A673 (cell line): ENCODE measurements at regions not wholly inside any gene's neighbourhood (a gene's known extent, or its start where the extent isn't known, plus 50 kb on each side); places are given as distances from the start of the nearest gene placed in this dataset.

ENCODE experiments used
- BruUV-seq: library from RNA; stranded (reverse); fragments of 400-500 nt; replicated peaks from 2 replicates; lab custom pipeline; 2021; lab: Mats Ljungman, UMichigan
- CTCF ChIA-PET: fragments of 300-600 bp; sonication (Branson Sonifier 250); formaldehyde crosslinking; loops from one replicate; lab custom pipeline; 2022; ENCODE audit warnings: antibody characterized with exemption; lab: Charles Lee
- POLR2A ChIA-PET: fragments of 300-600 bp; sonication (Branson Sonifier 250); formaldehyde crosslinking; loops from one replicate; lab custom pipeline; 2022; ENCODE audit warnings: antibody characterized with exemption; ENCODE audit not compliant: low non-redundant PET; lab: Charles Lee
- DNase-seq: peaks from one replicate; pipeline ENCODE4 v3.0.0-alpha.2; 2015; ENCODE audit warnings: low spot score
- H3K27ac ChIP-seq: fragments of 200-600 bp; sonication (generic); 2 replicates; pipeline ENCODE4 v1.5.1; 2016; ENCODE audit warnings: mixed run types, low read depth, mild to moderate bottlenecking, mixed read lengths, antibody characterized with exemption, low read length; ENCODE audit not compliant: poor library complexity, severe bottlenecking
- H3K27me3 ChIP-seq: fragments of 200-600 bp; sonication (generic); replicated peaks from 2 replicates; pipeline ENCODE4 v1.6.1; 2017; ENCODE audit warnings: mixed run types, low read depth, mild to moderate bottlenecking, mixed read lengths, antibody characterized with exemption, low read length; ENCODE audit not compliant: insufficient read depth, poor library complexity
- H3K36me3 ChIP-seq: fragments of 200-600 bp; sonication (generic); 2 replicates; pipeline ENCODE4 v1.6.1; 2016; ENCODE audit warnings: mixed run types, mild to moderate bottlenecking, mixed read lengths, antibody characterized with exemption, low read length; ENCODE audit not compliant: insufficient read depth, poor library complexity, severe bottlenecking
- H3K4me1 ChIP-seq: fragments of 200-600 bp; sonication (generic); 2 replicates; pipeline ENCODE4 v1.6.1; 2017; ENCODE audit warnings: mixed run types, mild to moderate bottlenecking, mixed read lengths, antibody characterized with exemption, low read length; ENCODE audit not compliant: insufficient read depth, poor library complexity, severe bottlenecking
- H3K4me3 ChIP-seq: fragments of 200-600 bp; sonication (generic); 2 replicates; pipeline ENCODE4 v1.5.1; 2016; ENCODE audit warnings: low read depth, mixed run types, mild to moderate bottlenecking, mixed read lengths, low read length; ENCODE audit not compliant: poor library complexity, severe bottlenecking
- H3K9me3 ChIP-seq: fragments of 200-600 bp; sonication (generic); 2 replicates; pipeline ENCODE4 v1.6.1; 2016; ENCODE audit warnings: mixed run types, low read depth, mild to moderate bottlenecking, mixed read lengths, antibody characterized with exemption, low read length; ENCODE audit not compliant: poor library complexity, severe bottlenecking
- EZH2 ChIP-seq: fragments of 200-600 bp; sonication (generic); IDR thresholded peaks from 2 replicates; pipeline ENCODE4 v1.6.1; 2017; ENCODE audit warnings: borderline replicate concordance, low read depth, mild to moderate bottlenecking, mixed read lengths, antibody characterized with exemption, low read length; ENCODE audit not compliant: poor library complexity, severe bottlenecking
- intact Hi-C: fragments of 100-400 bp; cut with micrococcal nuclease; formaldehyde crosslinking; loops from one replicate; pipeline ENCODE4 v1.10.0; 2022; ENCODE audit not compliant: unreplicated experiment
- TF ChIP-seq, protein P1 (sequence below): fragments of 300-800, 200-600 bp; sonication (generic); conservative IDR thresholded peaks from 2 replicates; pipeline ENCODE4 v1.5.1; 2017; ENCODE audit warnings: low read depth, mild to moderate bottlenecking, antibody characterized with exemption, low read length, moderate library complexity, mixed read lengths

DNA sequence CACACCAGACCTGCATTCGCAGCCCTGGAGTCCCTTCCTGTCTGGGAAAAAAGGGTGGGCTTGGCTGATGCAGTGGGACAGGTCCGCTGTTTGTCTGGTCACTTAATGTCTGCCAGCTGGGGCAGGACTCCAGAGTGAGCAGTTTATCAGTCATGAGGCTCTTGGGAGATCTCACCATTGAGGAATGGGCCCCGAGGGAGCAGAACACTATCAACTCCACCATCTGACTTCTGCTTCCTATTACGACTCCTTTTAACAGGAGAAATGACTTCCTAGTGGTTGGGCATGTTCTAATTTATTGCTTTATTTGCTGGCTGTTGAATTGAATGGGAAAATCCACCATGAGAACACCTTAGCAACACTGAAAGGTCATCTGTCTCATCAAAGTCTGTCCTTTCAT is 182.5 kb upstream of the RASSF8 start:
- intact Hi-C loops: no loop called here
- peak; percentile 49 for DNase-seq
- CTCF ChIA-PET: no interaction called here
- Histone ChIP-seq H3K27me3 (peaks cover 3% of the 10 kb centered on the region), H3K36me3 (no peaks in the 10 kb centered on the region), H3K27ac (no peak overlapping the region), H3K9me3 (no peaks in the 10 kb centered on the region), H3K4me3 (no peak overlapping the region), H3K4me1 (peaks cover 7% of the 10 kb centered on the region)
- TF ChIP-seq, protein P1, sequence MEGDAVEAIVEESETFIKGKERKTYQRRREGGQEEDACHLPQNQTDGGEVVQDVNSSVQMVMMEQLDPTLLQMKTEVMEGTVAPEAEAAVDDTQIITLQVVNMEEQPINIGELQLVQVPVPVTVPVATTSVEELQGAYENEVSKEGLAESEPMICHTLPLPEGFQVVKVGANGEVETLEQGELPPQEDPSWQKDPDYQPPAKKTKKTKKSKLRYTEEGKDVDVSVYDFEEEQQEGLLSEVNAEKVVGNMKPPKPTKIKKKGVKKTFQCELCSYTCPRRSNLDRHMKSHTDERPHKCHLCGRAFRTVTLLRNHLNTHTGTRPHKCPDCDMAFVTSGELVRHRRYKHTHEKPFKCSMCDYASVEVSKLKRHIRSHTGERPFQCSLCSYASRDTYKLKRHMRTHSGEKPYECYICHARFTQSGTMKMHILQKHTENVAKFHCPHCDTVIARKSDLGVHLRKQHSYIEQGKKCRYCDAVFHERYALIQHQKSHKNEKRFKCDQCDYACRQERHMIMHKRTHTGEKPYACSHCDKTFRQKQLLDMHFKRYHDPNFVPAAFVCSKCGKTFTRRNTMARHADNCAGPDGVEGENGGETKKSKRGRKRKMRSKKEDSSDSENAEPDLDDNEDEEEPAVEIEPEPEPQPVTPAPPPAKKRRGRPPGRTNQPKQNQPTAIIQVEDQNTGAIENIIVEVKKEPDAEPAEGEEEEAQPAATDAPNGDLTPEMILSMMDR: no peak
- no peak for TF ChIP-seq EZH2
- BruUV-seq: no TSS peak
- POLR2A ChIA-PET: no interaction called here

DNA sequence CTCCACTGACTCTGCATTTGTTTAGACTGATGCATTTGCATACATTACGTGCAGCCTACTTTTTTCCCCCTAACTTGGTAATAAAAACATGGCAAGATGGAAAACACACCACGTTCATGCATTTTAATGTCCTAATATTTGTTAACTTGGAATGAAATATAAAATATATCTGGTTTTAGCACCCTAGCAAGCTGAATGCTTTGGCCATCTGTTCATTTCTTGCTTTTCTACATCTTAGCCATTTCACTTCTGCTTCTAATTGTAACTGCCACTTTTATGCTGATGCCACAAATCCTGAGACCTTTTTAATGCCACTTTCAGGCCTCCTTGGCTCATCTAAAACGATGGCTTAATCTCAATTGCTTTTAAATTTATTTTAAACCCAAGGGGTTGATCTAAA is 177.7 kb upstream of the RASSF8 start:
- H3K27ac ChIP-seq: no peak overlapping the region
- H3K4me3 ChIP-seq: no peak overlapping the region
- intact Hi-C loops: no loop called here
- peaks cover 4% of the 10 kb centered on the region for H3K4me1 ChIP-seq
- POLR2A ChIA-PET: no interaction called here
- no peaks in the 10 kb centered on the region for H3K9me3 ChIP-seq
- no peak for DNase-seq
- CTCF ChIA-PET: no interaction called here
- H3K36me3 ChIP-seq: no peaks in the 10 kb centered on the region
- TF ChIP-seq, protein P1: no peak
- TF ChIP-seq EZH2: no peak
- peaks cover 3% of the 10 kb centered on the region for H3K27me3 ChIP-seq
- no TSS peak for BruUV-seq

DNA sequence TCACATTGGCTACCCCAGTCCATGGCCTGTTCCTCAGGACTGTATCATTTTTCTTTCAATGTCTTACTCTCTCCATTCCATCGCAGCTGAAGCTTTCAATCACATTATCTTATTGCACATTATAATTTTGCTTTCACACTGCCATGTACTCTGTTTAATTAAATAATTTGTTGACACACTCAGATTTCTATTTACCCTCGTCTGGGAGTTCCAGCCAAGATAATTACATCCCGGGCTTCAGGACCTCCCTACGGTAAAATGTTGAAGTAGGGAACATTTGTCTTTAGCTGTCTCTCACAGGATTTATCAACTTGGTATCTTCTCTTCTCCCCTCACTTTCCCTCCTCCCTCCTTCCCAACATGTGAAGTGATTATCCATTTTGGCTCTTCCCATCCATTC is 177.2 kb upstream of the RASSF8 start:
- H3K4me3 ChIP-seq: no peak overlapping the region
- CTCF ChIA-PET: no interaction called here
- POLR2A ChIA-PET: no interaction called here
- no TSS peak for BruUV-seq
- TF ChIP-seq, protein P1: no peak
- no peak for TF ChIP-seq EZH2
- H3K9me3 ChIP-seq: no peaks in the 10 kb centered on the region
- H3K4me1 ChIP-seq: no peaks in the 10 kb centered on the region
- no peak for DNase-seq
- intact Hi-C loops: no loop called here
- H3K27ac ChIP-seq: no peak overlapping the region
- no peaks in the 10 kb centered on the region for H3K36me3 ChIP-seq
- H3K27me3 ChIP-seq: peaks cover 3% of the 10 kb centered on the region
